GM12878 (cell line): ENCODE measurements at regions not wholly inside any gene's neighbourhood (a gene's known extent, or its start where the extent isn't known, plus 50 kb on each side); places are given as distances from the start of the nearest gene placed in this dataset.

Source experiments
- ATAC-seq: fragments of 200-7000 bp; cut with Tn5 transposase; 3 replicates; pipeline ENCODE4 v1.9.1; 2020; ENCODE audit warnings: mild to moderate bottlenecking, moderate library complexity
- BruUV-seq: library from RNA; stranded (reverse); fragments of 400-500 nt; replicated peaks from 2 replicates; lab custom pipeline; 2021; lab: Mats Ljungman, UMichigan
- CTCF ChIA-PET: fragments of 300-600 bp; sonication (Branson Sonifier 250); formaldehyde crosslinking; extraction: SDS; loops from one replicate; lab custom pipeline; 2021; ENCODE audit warnings: inconsistent platforms; lab: Yijun Ruan, JAX
- POLR2A ChIA-PET: fragments of 350-600 bp; formaldehyde crosslinking; extraction: SDS; loops from one replicate; lab custom pipeline; 2021; ENCODE audit warnings: inconsistent platforms; lab: Charles Lee
- RAD21 ChIA-PET: fragments of 300-600 bp; sonication (Branson Sonifier 250); formaldehyde crosslinking; loops from one replicate; lab custom pipeline; 2023; ENCODE audit warnings: antibody characterized with exemption; ENCODE audit not compliant: unreplicated experiment; lab: Charles Lee
- SMC1A ChIA-PET: fragments of 300-600 bp; sonication (Branson Sonifier 250); formaldehyde crosslinking; loops from one replicate; lab custom pipeline; 2023; ENCODE audit not compliant: unreplicated experiment, uncharacterized antibody; lab: Charles Lee
- DNase-seq: peaks from one replicate; pipeline ENCODE4 v3.0.0-alpha.2; 2011; ENCODE audit warnings: low read depth, low spot score
- FAIRE-seq: peaks from 3 replicates; lab custom pipeline; 2011; peaks lifted over from hg19 to GRCh38; lab: Jason Lieb, UNC
- H2AFZ ChIP-seq: 2 replicates; pipeline ENCODE4 v1.6.0; 2011; ENCODE audit warnings: low read depth, low read length, control low read depth; ENCODE audit not compliant: control insufficient read depth
- H3K27ac ChIP-seq: 2 replicates; pipeline ENCODE4 v1.5.1; 2011; ENCODE audit warnings: control low read depth; ENCODE audit not compliant: control insufficient read depth, insufficient read depth
- H3K27me3 ChIP-seq, 2 experiments: replicated peaks in 1 of 2; 2 replicates each; pipeline versions ENCODE4 v1.6.0 to v1.6.1; 2011; ENCODE audit warnings: low read length in 1 of 2; ENCODE audit not compliant: control insufficient read depth in 2 of 2, insufficient read depth in 2 of 2
- H3K36me3 ChIP-seq, 2 experiments: 2 replicates each; pipeline ENCODE4 v1.5.1; 2011; ENCODE audit warnings: low read length in 1 of 2; ENCODE audit not compliant: control insufficient read depth in 2 of 2, insufficient read depth in 2 of 2
- H3K4me1 ChIP-seq: 2 replicates; pipeline ENCODE4 v1.6.1; 2011; ENCODE audit warnings: mild to moderate bottlenecking, low read length, moderate library complexity, mixed read lengths; ENCODE audit not compliant: control insufficient read depth, insufficient read depth
- H3K4me2 ChIP-seq: 2 replicates; pipeline ENCODE4 v1.6.0; 2011; ENCODE audit warnings: control low read depth; ENCODE audit not compliant: control insufficient read depth, insufficient read depth
- H3K4me3 ChIP-seq: fragments of 200-600 bp; sonication (generic); 2 replicates; pipeline ENCODE4 v1.5.1; 2016
- H3K79me2 ChIP-seq: 2 replicates; pipeline ENCODE4 v1.6.0; 2011; ENCODE audit warnings: low read length; ENCODE audit not compliant: control insufficient read depth, insufficient read depth
- H3K9ac ChIP-seq: 2 replicates; pipeline ENCODE4 v1.8.0; 2011; ENCODE audit warnings: low read length, control low read depth, mixed read lengths; ENCODE audit not compliant: control insufficient read depth, insufficient read depth
- H3K9me3 ChIP-seq: replicated peaks from 3 replicates; pipeline ENCODE4 v1.5.1; 2011; ENCODE audit warnings: mild to moderate bottlenecking, low read length; ENCODE audit not compliant: control insufficient read depth, insufficient read depth
- H4K20me1 ChIP-seq: 2 replicates; pipeline ENCODE4 v1.6.0; 2011; ENCODE audit not compliant: control insufficient read depth, insufficient read depth
- KAT2A ChIP-seq: conservative IDR thresholded peaks from 2 replicates; pipeline ENCODE4 v1.6.1; 2011; ENCODE audit warnings: low read depth, low read length; ENCODE audit not compliant: control insufficient read depth
- NFYB ChIP-seq: IDR thresholded peaks from 2 replicates; pipeline ENCODE4 v1.6.1; 2011; ENCODE audit warnings: low read depth, mild to moderate bottlenecking, low read length, improper control_type of control experiment, moderate library complexity; ENCODE audit not compliant: insufficient read depth
- RELA ChIP-seq: fragments of 450-650 bp; IDR thresholded peaks from 2 replicates; pipeline ENCODE4 v1.8.0; 2014; ENCODE audit warnings: borderline replicate concordance; ENCODE audit not compliant: partially characterized antibody
- SPI1 ChIP-seq: IDR thresholded peaks from 2 replicates; pipeline ENCODE4 v1.6.1; 2011; ENCODE audit warnings: low read depth, mild to moderate bottlenecking, low read length, moderate library complexity, borderline replicate concordance; ENCODE audit not compliant: insufficient read depth
- SRF ChIP-seq, 2 experiments: IDR thresholded peaks; 2 replicates each; pipeline ENCODE4 v1.6.1; 2011; ENCODE audit warnings: low read depth in 2 of 2, low read length in 2 of 2, mild to moderate bottlenecking in 1 of 2, moderate library complexity in 1 of 2
- STAT1 ChIP-seq: fragments of 450-650 bp; conservative IDR thresholded peaks from 2 replicates; pipeline ENCODE4 v1.6.1; 2014; ENCODE audit warnings: antibody characterized with exemption, mild to moderate bottlenecking
- TCF12 ChIP-seq: IDR thresholded peaks from 2 replicates; pipeline ENCODE4 v1.6.1; 2011; ENCODE audit warnings: low read depth, mild to moderate bottlenecking, low read length
- TCF3 ChIP-seq: IDR thresholded peaks from 2 replicates; pipeline ENCODE4 v1.6.1; 2012; ENCODE audit warnings: low read depth, mild to moderate bottlenecking, low read length, borderline replicate concordance; ENCODE audit not compliant: insufficient read depth
- in situ Hi-C: fragments of 300-500 bp; cut with MboI; formaldehyde crosslinking; loops from 9 replicates; pipeline ENCODE4 v1.14.3; 2018; ENCODE audit warnings: mixed read lengths
- intact Hi-C: fragments of 100-400 bp; cut with micrococcal nuclease; formaldehyde crosslinking; loops from one replicate; pipeline ENCODE4 v1.14.2; 2022; ENCODE audit not compliant: unreplicated experiment
- TF ChIP-seq, protein P1 (sequence below): IDR thresholded peaks from 2 replicates; pipeline ENCODE4 v1.6.1; 2012; ENCODE audit warnings: mild to moderate bottlenecking, low read depth, low read length
- TF ChIP-seq, protein P2 (sequence below): fragments of 450-650 bp; IDR thresholded peaks from 2 replicates; pipeline ENCODE4 v1.6.1; 2017; ENCODE audit warnings: mild to moderate bottlenecking, moderate library complexity
- TF ChIP-seq, protein P3 (sequence below): fragments of 450-650 bp; IDR thresholded peaks from 2 replicates; pipeline ENCODE4 v1.6.1; 2017; ENCODE audit warnings: mild to moderate bottlenecking, moderate library complexity

DNA sequence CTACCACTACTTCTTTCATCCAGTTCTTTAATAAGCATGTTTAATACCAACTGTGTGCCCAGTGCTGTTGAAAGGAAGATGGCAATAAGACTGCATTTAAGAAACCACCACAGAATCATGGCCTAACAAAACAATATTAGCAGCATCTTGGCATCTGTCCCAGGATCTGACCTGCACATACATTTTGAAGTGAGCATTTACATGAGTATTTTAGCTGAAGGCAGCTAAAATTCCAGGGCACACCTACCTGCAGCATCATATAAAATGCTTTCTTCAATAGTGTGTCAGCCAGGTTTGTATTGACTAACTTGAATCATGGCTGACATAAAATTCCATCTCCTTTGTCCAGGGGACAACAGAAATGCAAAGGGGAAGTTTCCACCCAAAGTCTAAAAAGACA, 65.0 kb upstream of the ARHGAP5 start:
- ChIA-PET CTCF (no interaction called here), RAD21 (no interaction called here), POLR2A (no interaction called here), SMC1A (interaction anchor here (2.1 kb wide), 1 partner anchor 71 kb away, joined by 7 read pairs; no protein-coding TSS in a partner anchor)
- no peaks in the 10 kb centered on the region for H3K36me3 ChIP-seq
- DNase-seq, result no peak
- ATAC-seq, result no peak
- no peaks in the 10 kb centered on the region for H3K79me2 ChIP-seq
- H3K4me2 ChIP-seq, result no peak overlapping the region
- no peak overlapping the region for H3K27ac ChIP-seq
- no peaks in the 10 kb centered on the region for H4K20me1 ChIP-seq
- BruUV-seq, result no TSS peak
- no peak overlapping the region for H2AFZ ChIP-seq
- no peak overlapping the region for H3K4me3 ChIP-seq
- in situ Hi-C loops, result no loop called here
- intact Hi-C loops, result no loop called here
- H3K27me3 ChIP-seq, result no peaks in the 10 kb centered on the region
- H3K4me1 ChIP-seq, result no peaks in the 10 kb centered on the region
- no peak overlapping the region for H3K9ac ChIP-seq
- no peaks in the 10 kb centered on the region for H3K9me3 ChIP-seq
- FAIRE-seq, result no peak
- TF ChIP-seq KAT2A, result no peak
- TF ChIP-seq TCF3, result no peak
- no peak for TF ChIP-seq SPI1
- TF ChIP-seq RELA, result no peak
- TF ChIP-seq SRF (IDR thresholded peaks at IDR 0.05; ENCODE audit: low read depth in 2 of 2, low read length in 2 of 2), result no peak
- no peak for TF ChIP-seq NFYB
- TF ChIP-seq, protein P1, sequence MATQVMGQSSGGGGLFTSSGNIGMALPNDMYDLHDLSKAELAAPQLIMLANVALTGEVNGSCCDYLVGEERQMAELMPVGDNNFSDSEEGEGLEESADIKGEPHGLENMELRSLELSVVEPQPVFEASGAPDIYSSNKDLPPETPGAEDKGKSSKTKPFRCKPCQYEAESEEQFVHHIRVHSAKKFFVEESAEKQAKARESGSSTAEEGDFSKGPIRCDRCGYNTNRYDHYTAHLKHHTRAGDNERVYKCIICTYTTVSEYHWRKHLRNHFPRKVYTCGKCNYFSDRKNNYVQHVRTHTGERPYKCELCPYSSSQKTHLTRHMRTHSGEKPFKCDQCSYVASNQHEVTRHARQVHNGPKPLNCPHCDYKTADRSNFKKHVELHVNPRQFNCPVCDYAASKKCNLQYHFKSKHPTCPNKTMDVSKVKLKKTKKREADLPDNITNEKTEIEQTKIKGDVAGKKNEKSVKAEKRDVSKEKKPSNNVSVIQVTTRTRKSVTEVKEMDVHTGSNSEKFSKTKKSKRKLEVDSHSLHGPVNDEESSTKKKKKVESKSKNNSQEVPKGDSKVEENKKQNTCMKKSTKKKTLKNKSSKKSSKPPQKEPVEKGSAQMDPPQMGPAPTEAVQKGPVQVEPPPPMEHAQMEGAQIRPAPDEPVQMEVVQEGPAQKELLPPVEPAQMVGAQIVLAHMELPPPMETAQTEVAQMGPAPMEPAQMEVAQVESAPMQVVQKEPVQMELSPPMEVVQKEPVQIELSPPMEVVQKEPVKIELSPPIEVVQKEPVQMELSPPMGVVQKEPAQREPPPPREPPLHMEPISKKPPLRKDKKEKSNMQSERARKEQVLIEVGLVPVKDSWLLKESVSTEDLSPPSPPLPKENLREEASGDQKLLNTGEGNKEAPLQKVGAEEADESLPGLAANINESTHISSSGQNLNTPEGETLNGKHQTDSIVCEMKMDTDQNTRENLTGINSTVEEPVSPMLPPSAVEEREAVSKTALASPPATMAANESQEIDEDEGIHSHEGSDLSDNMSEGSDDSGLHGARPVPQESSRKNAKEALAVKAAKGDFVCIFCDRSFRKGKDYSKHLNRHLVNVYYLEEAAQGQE, result no peak
- TF ChIP-seq, protein P2, sequence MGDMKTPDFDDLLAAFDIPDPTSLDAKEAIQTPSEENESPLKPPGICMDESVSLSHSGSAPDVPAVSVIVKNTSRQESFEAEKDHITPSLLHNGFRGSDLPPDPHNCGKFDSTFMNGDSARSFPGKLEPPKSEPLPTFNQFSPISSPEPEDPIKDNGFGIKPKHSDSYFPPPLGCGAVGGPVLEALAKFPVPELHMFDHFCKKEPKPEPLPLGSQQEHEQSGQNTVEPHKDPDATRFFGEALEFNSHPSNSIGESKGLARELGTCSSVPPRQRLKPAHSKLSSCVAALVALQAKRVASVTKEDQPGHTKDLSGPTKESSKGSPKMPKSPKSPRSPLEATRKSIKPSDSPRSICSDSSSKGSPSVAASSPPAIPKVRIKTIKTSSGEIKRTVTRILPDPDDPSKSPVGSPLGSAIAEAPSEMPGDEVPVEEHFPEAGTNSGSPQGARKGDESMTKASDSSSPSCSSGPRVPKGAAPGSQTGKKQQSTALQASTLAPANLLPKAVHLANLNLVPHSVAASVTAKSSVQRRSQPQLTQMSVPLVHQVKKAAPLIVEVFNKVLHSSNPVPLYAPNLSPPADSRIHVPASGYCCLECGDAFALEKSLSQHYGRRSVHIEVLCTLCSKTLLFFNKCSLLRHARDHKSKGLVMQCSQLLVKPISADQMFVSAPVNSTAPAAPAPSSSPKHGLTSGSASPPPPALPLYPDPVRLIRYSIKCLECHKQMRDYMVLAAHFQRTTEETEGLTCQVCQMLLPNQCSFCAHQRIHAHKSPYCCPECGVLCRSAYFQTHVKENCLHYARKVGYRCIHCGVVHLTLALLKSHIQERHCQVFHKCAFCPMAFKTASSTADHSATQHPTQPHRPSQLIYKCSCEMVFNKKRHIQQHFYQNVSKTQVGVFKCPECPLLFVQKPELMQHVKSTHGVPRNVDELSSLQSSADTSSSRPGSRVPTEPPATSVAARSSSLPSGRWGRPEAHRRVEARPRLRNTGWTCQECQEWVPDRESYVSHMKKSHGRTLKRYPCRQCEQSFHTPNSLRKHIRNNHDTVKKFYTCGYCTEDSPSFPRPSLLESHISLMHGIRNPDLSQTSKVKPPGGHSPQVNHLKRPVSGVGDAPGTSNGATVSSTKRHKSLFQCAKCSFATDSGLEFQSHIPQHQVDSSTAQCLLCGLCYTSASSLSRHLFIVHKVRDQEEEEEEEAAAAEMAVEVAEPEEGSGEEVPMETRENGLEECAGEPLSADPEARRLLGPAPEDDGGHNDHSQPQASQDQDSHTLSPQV, result no peak
- no peak for TF ChIP-seq TCF12
- TF ChIP-seq, protein P3, sequence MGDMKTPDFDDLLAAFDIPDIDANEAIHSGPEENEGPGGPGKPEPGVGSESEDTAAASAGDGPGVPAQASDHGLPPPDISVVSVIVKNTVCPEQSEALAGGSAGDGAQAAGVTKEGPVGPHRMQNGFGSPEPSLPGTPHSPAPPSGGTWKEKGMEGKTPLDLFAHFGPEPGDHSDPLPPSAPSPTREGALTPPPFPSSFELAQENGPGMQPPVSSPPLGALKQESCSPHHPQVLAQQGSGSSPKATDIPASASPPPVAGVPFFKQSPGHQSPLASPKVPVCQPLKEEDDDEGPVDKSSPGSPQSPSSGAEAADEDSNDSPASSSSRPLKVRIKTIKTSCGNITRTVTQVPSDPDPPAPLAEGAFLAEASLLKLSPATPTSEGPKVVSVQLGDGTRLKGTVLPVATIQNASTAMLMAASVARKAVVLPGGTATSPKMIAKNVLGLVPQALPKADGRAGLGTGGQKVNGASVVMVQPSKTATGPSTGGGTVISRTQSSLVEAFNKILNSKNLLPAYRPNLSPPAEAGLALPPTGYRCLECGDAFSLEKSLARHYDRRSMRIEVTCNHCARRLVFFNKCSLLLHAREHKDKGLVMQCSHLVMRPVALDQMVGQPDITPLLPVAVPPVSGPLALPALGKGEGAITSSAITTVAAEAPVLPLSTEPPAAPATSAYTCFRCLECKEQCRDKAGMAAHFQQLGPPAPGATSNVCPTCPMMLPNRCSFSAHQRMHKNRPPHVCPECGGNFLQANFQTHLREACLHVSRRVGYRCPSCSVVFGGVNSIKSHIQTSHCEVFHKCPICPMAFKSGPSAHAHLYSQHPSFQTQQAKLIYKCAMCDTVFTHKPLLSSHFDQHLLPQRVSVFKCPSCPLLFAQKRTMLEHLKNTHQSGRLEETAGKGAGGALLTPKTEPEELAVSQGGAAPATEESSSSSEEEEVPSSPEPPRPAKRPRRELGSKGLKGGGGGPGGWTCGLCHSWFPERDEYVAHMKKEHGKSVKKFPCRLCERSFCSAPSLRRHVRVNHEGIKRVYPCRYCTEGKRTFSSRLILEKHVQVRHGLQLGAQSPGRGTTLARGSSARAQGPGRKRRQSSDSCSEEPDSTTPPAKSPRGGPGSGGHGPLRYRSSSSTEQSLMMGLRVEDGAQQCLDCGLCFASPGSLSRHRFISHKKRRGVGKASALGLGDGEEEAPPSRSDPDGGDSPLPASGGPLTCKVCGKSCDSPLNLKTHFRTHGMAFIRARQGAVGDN, result no peak
- TF ChIP-seq STAT1, result no peak
